GM12878 (cell line): ENCODE measurements at regions not wholly inside any gene's neighbourhood (a gene's known extent, or its start where the extent isn't known, plus 50 kb on each side); places are given as distances from the start of the nearest gene placed in this dataset.

Experiments used
- EED ChIP-seq: sonication (generic); IDR thresholded peaks from 2 replicates; pipeline ENCODE4 v1.6.1; 2016; ENCODE audit warnings: antibody characterized with exemption, low read depth
- EP300 ChIP-seq, 2 experiments: fragments of 150-350 bp in 1 of 2; IDR thresholded peaks; 2 replicates each; pipeline ENCODE4 v1.6.1; 2011 to 2012; ENCODE audit warnings: low read depth in 2 of 2, low read length in 2 of 2, borderline replicate concordance in 1 of 2, improper control_type of control experiment in 1 of 2, inconsistent platforms in 1 of 2; ENCODE audit not compliant: control insufficient read depth in 1 of 2
- KAT2A ChIP-seq: conservative IDR thresholded peaks from 2 replicates; pipeline ENCODE4 v1.6.1; 2011; ENCODE audit warnings: low read depth, low read length; ENCODE audit not compliant: control insufficient read depth
- POLR2A ChIP-seq: IDR thresholded peaks from 2 replicates; pipeline ENCODE4 v1.6.1; 2011; ENCODE audit warnings: low read depth, mild to moderate bottlenecking, low read length
- POLR2AphosphoS5 ChIP-seq: IDR thresholded peaks from 2 replicates; pipeline ENCODE4 v1.6.1; 2011; ENCODE audit warnings: mild to moderate bottlenecking, low read length, inconsistent platforms
- RCOR1 ChIP-seq: conservative IDR thresholded peaks from 2 replicates; pipeline ENCODE4 v1.6.1; 2012; ENCODE audit warnings: low read depth, low read length, improper control_type of control experiment
- RELA ChIP-seq: fragments of 450-650 bp; IDR thresholded peaks from 2 replicates; pipeline ENCODE4 v1.8.0; 2014; ENCODE audit warnings: borderline replicate concordance; ENCODE audit not compliant: partially characterized antibody
- SMAD1 ChIP-seq: fragments of 450-650 bp; IDR thresholded peaks from 2 replicates; pipeline ENCODE4 v1.6.1; 2018; ENCODE audit warnings: mild to moderate bottlenecking, low read depth; ENCODE audit not compliant: partially characterized antibody
- SMC3 ChIP-seq: IDR thresholded peaks from 2 replicates; pipeline ENCODE4 v1.6.1; 2011; ENCODE audit warnings: low read length, improper control_type of control experiment, borderline replicate concordance
- ZNF384 ChIP-seq: IDR thresholded peaks from 2 replicates; pipeline ENCODE4 v1.6.1; 2012; ENCODE audit warnings: low read depth, mild to moderate bottlenecking, low read length, improper control_type of control experiment, borderline replicate concordance
- TF ChIP-seq, protein P1 (sequence below), 3 experiments: IDR thresholded peaks in 2 of 3; conservative IDR thresholded peaks in 1 of 3; 2 replicates each; pipeline ENCODE4 v1.5.1; 2011; ENCODE audit warnings: low read depth in 3 of 3, low read length in 3 of 3, mild to moderate bottlenecking in 3 of 3, control low read depth in 2 of 3, moderate library complexity in 2 of 3, inconsistent platforms in 1 of 3, mixed read lengths in 1 of 3; ENCODE audit not compliant: control insufficient read depth in 2 of 3, insufficient read depth in 1 of 3; ENCODE audit errors: extremely low read depth in 1 of 3

DNA sequence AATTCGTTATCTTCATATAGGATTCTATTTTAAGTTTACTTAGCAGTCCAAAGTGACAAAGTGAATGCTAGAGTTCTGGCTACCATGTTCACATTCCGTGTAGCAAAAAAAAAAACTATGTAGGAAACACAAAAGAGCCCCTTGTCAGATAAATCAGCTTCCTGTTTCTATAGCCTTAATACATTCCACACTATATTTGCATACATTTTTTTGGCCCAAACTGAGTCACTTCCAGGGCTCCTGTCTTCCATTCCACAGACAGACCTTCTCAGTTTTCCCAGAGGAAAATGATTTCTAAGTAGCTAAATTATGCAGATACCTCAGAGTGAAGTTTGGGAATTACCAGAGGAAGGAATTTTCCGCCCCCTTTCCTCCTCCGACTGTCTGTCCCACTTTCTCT lies 841.9 kb upstream of the HS3ST1 start:
- TF ChIP-seq, protein P1, sequence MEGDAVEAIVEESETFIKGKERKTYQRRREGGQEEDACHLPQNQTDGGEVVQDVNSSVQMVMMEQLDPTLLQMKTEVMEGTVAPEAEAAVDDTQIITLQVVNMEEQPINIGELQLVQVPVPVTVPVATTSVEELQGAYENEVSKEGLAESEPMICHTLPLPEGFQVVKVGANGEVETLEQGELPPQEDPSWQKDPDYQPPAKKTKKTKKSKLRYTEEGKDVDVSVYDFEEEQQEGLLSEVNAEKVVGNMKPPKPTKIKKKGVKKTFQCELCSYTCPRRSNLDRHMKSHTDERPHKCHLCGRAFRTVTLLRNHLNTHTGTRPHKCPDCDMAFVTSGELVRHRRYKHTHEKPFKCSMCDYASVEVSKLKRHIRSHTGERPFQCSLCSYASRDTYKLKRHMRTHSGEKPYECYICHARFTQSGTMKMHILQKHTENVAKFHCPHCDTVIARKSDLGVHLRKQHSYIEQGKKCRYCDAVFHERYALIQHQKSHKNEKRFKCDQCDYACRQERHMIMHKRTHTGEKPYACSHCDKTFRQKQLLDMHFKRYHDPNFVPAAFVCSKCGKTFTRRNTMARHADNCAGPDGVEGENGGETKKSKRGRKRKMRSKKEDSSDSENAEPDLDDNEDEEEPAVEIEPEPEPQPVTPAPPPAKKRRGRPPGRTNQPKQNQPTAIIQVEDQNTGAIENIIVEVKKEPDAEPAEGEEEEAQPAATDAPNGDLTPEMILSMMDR (IDR thresholded peaks at IDR 0.05 in 2 of 3, conservative IDR thresholded peaks at IDR 0.05 in 1 of 3; ENCODE audit: control insufficient read depth in 2 of 3, extremely low read depth in 1 of 3, insufficient read depth in 1 of 3, low read depth in 3 of 3, low read length in 3 of 3): no peak
- TF ChIP-seq EP300 (IDR thresholded peaks at IDR 0.05; ENCODE audit: borderline replicate concordance in 1 of 2, control insufficient read depth in 1 of 2, low read depth in 2 of 2, low read length in 2 of 2) (no peak), POLR2A (no peak), KAT2A (no peak), RCOR1 (no peak), SMAD1 (no peak), SMC3 (no peak), EED (no peak), ZNF384 (no peak), RELA (no peak), POLR2AphosphoS5 (no peak)
